C4-2B (cell line): ENCODE measurements at regions not wholly inside any gene's neighbourhood (a gene's known extent, or its start where the extent isn't known, plus 50 kb on each side); places are given as distances from the start of the nearest gene placed in this dataset.
"Not testable (repeated sequence)": the region's sequence is repeated elsewhere in the genome, so short reads cannot be mapped to it uniquely, and the experiment has no call there.

ENCODE experiments used
- H3K27ac ChIP-seq: fragments of 450-650 bp; 2 replicates; pipeline ENCODE4 v1.5.1; 2017
- CTCF ChIP-seq: fragments of 450-650 bp; conservative IDR thresholded peaks from 2 replicates; pipeline ENCODE4 v1.5.1; 2017; ENCODE audit warnings: mild to moderate bottlenecking
- ZFX ChIP-seq: fragments of 450-650 bp; IDR thresholded peaks from 2 replicates; pipeline ENCODE4 v1.6.1; 2017

GRCh38 chr9:1171546-1171945 lies 121.4 kb downstream of the DMRT2 start:
- H3K27ac ChIP-seq: no peak overlapping the region
- TF ChIP-seq CTCF: no peak
- no peak for TF ChIP-seq ZFX

GRCh38 chr9:1173211-1173610 lies 123.1 kb downstream of the DMRT2 start:
- TF ChIP-seq CTCF: no peak
- TF ChIP-seq ZFX: no peak
- H3K27ac ChIP-seq: no peak overlapping the region; the same call in 1 of the 2 replicates

- no peak for TF ChIP-seq CTCF
- no peak for TF ChIP-seq ZFX
- no peak overlapping the region for H3K27ac ChIP-seq
These were observed 123.8 kb downstream of the DMRT2 start for GRCh38 chr9:1173993-1174392.

- no peak overlapping the region for H3K27ac ChIP-seq
- TF ChIP-seq CTCF (no peak), ZFX (no peak)
These were observed 129.2 kb downstream of the DMRT2 start for GRCh38 chr9:1179366-1179765.

GRCh38 chr9:1184146-1184545 lies 134.0 kb downstream of the DMRT2 start:
- TF ChIP-seq CTCF (no peak), ZFX (no peak)
- H3K27ac ChIP-seq: no peak overlapping the region

- H3K27ac ChIP-seq: not testable (repeated sequence)
These were observed 137.0 kb downstream of the DMRT2 start for GRCh38 chr9:1187137-1187536.

GRCh38 chr9:1195636-1196035 lies 145.5 kb downstream of the DMRT2 start:
- not testable (repeated sequence) for H3K27ac ChIP-seq

- no peak overlapping the region for H3K27ac ChIP-seq
- TF ChIP-seq ZFX (no peak), CTCF (no peak)
These were observed 147.9 kb downstream of the DMRT2 start for GRCh38 chr9:1198085-1198484.

- peak overlapping the region; percentile 53; the same call in 1 of the 2 replicates for H3K27ac ChIP-seq
These were observed 150.7 kb downstream of the DMRT2 start for GRCh38 chr9:1200847-1201251.

More at GRCh38 chr9:1200847-1201251, 150.7 kb downstream of the DMRT2 start:
- TF ChIP-seq CTCF (no peak), ZFX (no peak)
